Embryonic facial prominence (tissue), 1 donor: ENCODE measurements at regions not wholly inside any gene's neighbourhood (a gene's known extent, or its start where the extent isn't known, plus 50 kb on each side); places are given as distances from the start of the nearest gene placed in this dataset.
"Not testable (repeated sequence)": the region's sequence is repeated elsewhere in the genome, so short reads cannot be mapped to it uniquely, and the experiment has no call there.

Experiments used
- DNase-seq: peaks from one replicate; pipeline ENCODE4 v3.0.0-alpha.2; 2016; ENCODE audit errors: extremely low spot score

- no peak for DNase-seq
Observed at GRCh38 chr4:66430856-66431255, 760.6 kb upstream of the EPHA5 start.

- no peak for DNase-seq
Observed at GRCh38 chr4:66429276-66429675, 759.0 kb upstream of the EPHA5 start.

- DNase-seq = no peak
Observed at GRCh38 chr4:66416425-66416824, 746.1 kb upstream of the EPHA5 start.

GRCh38 chr4:66404141-66404540 lies 733.9 kb upstream of the EPHA5 start:
- DNase-seq = no peak

GRCh38 chr4:66376921-66377320 lies 706.6 kb upstream of the EPHA5 start:
- DNase-seq = no peak

GRCh38 chr4:66376396-66376795 lies 706.1 kb upstream of the EPHA5 start:
- no peak for DNase-seq

- DNase-seq = no peak
Observed at GRCh38 chr4:66373268-66373667, 703.0 kb upstream of the EPHA5 start.

GRCh38 chr4:66372706-66373105 lies 702.4 kb upstream of the EPHA5 start:
- DNase-seq = no peak

GRCh38 chr4:66367043-66367660 lies 696.9 kb upstream of the EPHA5 start:
- no peak for DNase-seq

GRCh38 chr4:66360395-66360794 lies 690.1 kb upstream of the EPHA5 start:
- DNase-seq = not testable (repeated sequence)

GRCh38 chr4:66357316-66357715 lies 687.0 kb upstream of the EPHA5 start:
- no peak for DNase-seq

GRCh38 chr4:66355328-66355727 lies 685.0 kb upstream of the EPHA5 start:
- DNase-seq = no peak

- DNase-seq = no peak
Observed at GRCh38 chr4:66351761-66352160, 681.5 kb upstream of the EPHA5 start.

- DNase-seq = no peak
Observed at GRCh38 chr4:66340286-66340893, 670.1 kb upstream of the EPHA5 start.

- no peak for DNase-seq
Observed at GRCh38 chr4:66339007-66339406, 668.7 kb upstream of the EPHA5 start.

GRCh38 chr4:66331761-66332160 lies 661.5 kb upstream of the EPHA5 start:
- no peak for DNase-seq

GRCh38 chr4:66330125-66330524 lies 659.8 kb upstream of the EPHA5 start:
- DNase-seq = no peak

- DNase-seq = no peak
Observed at GRCh38 chr4:66328803-66329574, 658.7 kb upstream of the EPHA5 start.

GRCh38 chr4:66307641-66308438 lies 637.6 kb upstream of the EPHA5 start:
- no peak for DNase-seq

- no peak for DNase-seq
Observed at GRCh38 chr4:66300336-66300934, 630.1 kb upstream of the EPHA5 start.

GRCh38 chr4:66298569-66298968 lies 628.3 kb upstream of the EPHA5 start:
- no peak for DNase-seq

GRCh38 chr4:66297703-66298102 lies 627.4 kb upstream of the EPHA5 start:
- DNase-seq = no peak
